ENCODE measurements at regions not wholly inside any gene's neighbourhood (a gene's known extent, or its start where the extent isn't known, plus 50 kb on each side); places are given as distances from the start of the nearest gene placed in this dataset.

- CTCF ChIA-PET: no interaction called here
Measured at GRCh38 chr10:78890506-78890905, 178.3 kb upstream of the ZMIZ1 start.

GRCh38 chr10:78891741-78892140 is 177.0 kb upstream of the ZMIZ1 start:
- WGBS (ENCODE audit: insufficient coverage): 91% methylated on average over 1 of the region's 2 CpGs
- H3K4me1 ChIP-seq (ENCODE audit: control insufficient read depth in 2 of 2, insufficient read depth in 2 of 2, low read length in 2 of 2): no peaks in the 10 kb centered on the region
- H4K20me1 ChIP-seq (ENCODE audit: control insufficient read depth, insufficient read depth, low read length, poor library complexity, severe bottlenecking): no peaks in the 10 kb centered on the region
- Mint-ChIP-seq H3K9me3 (ENCODE audit: insufficient read depth) (peaks cover 2% of the 10 kb centered on the region), H3K27ac (no peak overlapping the region), H3K4me3 (no peak overlapping the region), H3K4me1 (no peaks in the 10 kb centered on the region), H3K27me3 (peaks cover 19% of the 10 kb centered on the region)
- H2AFZ ChIP-seq (ENCODE audit: insufficient read depth, low read depth, low read length, poor library complexity, severe bottlenecking): no peak overlapping the region
- peaks cover 0 to under 1% (median 0%) of the 10 kb centered on the region in 3 donors for H3K9me3 ChIP-seq (ENCODE audit: control extremely low read depth in 1 of 3, control insufficient read depth in 2 of 3, insufficient read depth in 1 of 3, low read length in 2 of 3)
- intact Hi-C loops (cut with micrococcal nuclease): no loop called here
- no peak overlapping the region for H3K4me3 ChIP-seq (ENCODE audit: control extremely low read depth in 1 of 5, extremely low read depth in 1 of 5, insufficient read depth in 1 of 5, low read depth in 2 of 5, low read length in 4 of 5)
- H3K9ac ChIP-seq (ENCODE audit: low read length): no peak overlapping the region
- TF ChIP-seq CTCF (IDR thresholded peaks at IDR 0.05) (no peak), EZH2 (IDR thresholded peaks at IDR 0.05; ENCODE audit: borderline replicate concordance, insufficient read depth, low read depth, low read length, poor library complexity, severe bottlenecking) (no peak)
- ChIA-PET CTCF (no interaction called here), POLR2A (no interaction called here)
- peaks cover 0 to 5% (median 0%) of the 10 kb centered on the region in 4 experiments for H3K27me3 ChIP-seq (replicated peaks in 1 of 4; ENCODE audit: control extremely low read depth in 1 of 4, control insufficient read depth in 3 of 4, insufficient read depth in 4 of 4, low read length in 3 of 4)
- no peak overlapping the region for H3K4me2 ChIP-seq (replicated peaks; ENCODE audit: low read depth, low read length, poor library complexity, severe bottlenecking)
- no peaks in the 10 kb centered on the region for H3K36me3 ChIP-seq (replicated peaks in 1 of 2; ENCODE audit: control extremely low read depth in 1 of 2, control insufficient read depth in 1 of 2, extremely low read depth in 1 of 2, insufficient read depth in 2 of 2, low read length in 1 of 2)
- H3K79me2 ChIP-seq (ENCODE audit: control insufficient read depth, insufficient read depth, low read length): no peaks in the 10 kb centered on the region
- ATAC-seq (ENCODE audit: low read depth) (no peak), DNase-seq (no peak)
- H3K27ac ChIP-seq (ENCODE audit: low read length in 2 of 2): no peak overlapping the region

More at GRCh38 chr10:78890506-78890905, 178.3 kb upstream of the ZMIZ1 start:
- no peak overlapping the region for H2AFZ ChIP-seq (ENCODE audit: insufficient read depth, low read depth, low read length, poor library complexity, severe bottlenecking)
- Mint-ChIP-seq H3K27ac (no peak overlapping the region), H3K9me3 (ENCODE audit: insufficient read depth) (peaks cover 7% of the 10 kb centered on the region), H3K4me1 (no peaks in the 10 kb centered on the region), H3K4me3 (no peak overlapping the region), H3K27me3 (peaks cover 19% of the 10 kb centered on the region)
- peaks cover 3 to 7% (median 7%) of the 10 kb centered on the region in 3 donors for H3K9me3 ChIP-seq (ENCODE audit: control extremely low read depth in 1 of 3, control insufficient read depth in 2 of 3, insufficient read depth in 1 of 3, low read length in 2 of 3)
- H3K4me2 ChIP-seq (replicated peaks; ENCODE audit: low read depth, low read length, poor library complexity, severe bottlenecking): no peak overlapping the region
- no peak overlapping the region for H3K9ac ChIP-seq (ENCODE audit: low read length)
- H3K79me2 ChIP-seq (ENCODE audit: control insufficient read depth, insufficient read depth, low read length): no peaks in the 10 kb centered on the region
- no peaks in the 10 kb centered on the region for H3K4me1 ChIP-seq (ENCODE audit: control insufficient read depth in 2 of 2, insufficient read depth in 2 of 2, low read length in 2 of 2)
- H3K27ac ChIP-seq (ENCODE audit: low read length in 2 of 2): no peak overlapping the region
- TF ChIP-seq CTCF (IDR thresholded peaks at IDR 0.05) (no peak), EZH2 (IDR thresholded peaks at IDR 0.05; ENCODE audit: borderline replicate concordance, insufficient read depth, low read depth, low read length, poor library complexity, severe bottlenecking) (no peak)
- no peaks in the 10 kb centered on the region for H4K20me1 ChIP-seq (ENCODE audit: control insufficient read depth, insufficient read depth, low read length, poor library complexity, severe bottlenecking)
- H3K36me3 ChIP-seq (replicated peaks in 1 of 2; ENCODE audit: control extremely low read depth in 1 of 2, control insufficient read depth in 1 of 2, extremely low read depth in 1 of 2, insufficient read depth in 2 of 2, low read length in 1 of 2): no peaks in the 10 kb centered on the region
- H3K4me3 ChIP-seq (ENCODE audit: control extremely low read depth in 1 of 5, extremely low read depth in 1 of 5, insufficient read depth in 1 of 5, low read depth in 2 of 5, low read length in 4 of 5): no peak overlapping the region
- ATAC-seq (ENCODE audit: low read depth): no peak
- no peak for DNase-seq
- peaks cover 0 to 5% (median 0%) of the 10 kb centered on the region in 4 experiments for H3K27me3 ChIP-seq (replicated peaks in 1 of 4; ENCODE audit: control extremely low read depth in 1 of 4, control insufficient read depth in 3 of 4, insufficient read depth in 4 of 4, low read length in 3 of 4)
- 100% methylated on average over 1 of the region's 3 CpGs for WGBS (ENCODE audit: insufficient coverage)
- POLR2A ChIA-PET: no interaction called here
- intact Hi-C loops (cut with micrococcal nuclease): no loop called here
